GM21717 (cell line): ENCODE measurements at regions not wholly inside any gene's neighbourhood (a gene's known extent, or its start where the extent isn't known, plus 50 kb on each side); places are given as distances from the start of the nearest gene placed in this dataset.

Source experiments
- ATAC-seq: cut with Tn5 transposase; IDR thresholded peaks from one replicate; pipeline ENCODE4 v1.9.1; 2021; ENCODE audit warnings: mild to moderate bottlenecking, moderate library complexity; ENCODE audit not compliant: unreplicated experiment

GRCh38 chr2:81576713-81577112, 1272.2 kb upstream of the LRRTM1 start:
- no peak for ATAC-seq

DNA sequence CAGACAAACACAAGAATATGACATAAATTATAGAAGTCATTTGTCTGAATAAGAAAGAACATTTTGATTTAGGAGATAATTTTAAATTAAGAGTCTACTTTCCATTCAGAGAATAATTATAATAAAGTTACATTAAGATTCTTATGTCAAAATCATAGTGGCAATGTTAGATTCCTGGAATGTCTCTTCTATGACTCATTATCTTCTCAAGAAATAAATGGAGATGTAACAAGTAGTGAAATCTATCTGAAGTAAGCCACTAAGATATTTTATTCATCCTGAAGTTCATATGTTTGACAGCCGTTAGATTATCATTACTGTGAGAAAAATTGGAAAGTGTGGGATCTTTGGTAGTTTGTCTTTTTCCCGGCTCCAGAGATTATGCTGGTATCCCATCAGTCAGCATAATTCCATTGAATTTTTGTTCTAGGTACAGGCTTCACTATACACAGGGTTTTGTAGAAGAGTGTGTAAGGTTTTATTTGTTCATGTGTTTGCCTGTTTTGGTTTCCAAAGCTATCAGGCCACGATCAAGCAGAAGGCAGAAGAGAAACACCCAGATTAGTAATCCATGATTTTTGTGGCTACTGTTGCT, 1246.6 kb upstream of the LRRTM1 start:
- ATAC-seq: no peak

- ATAC-seq: no peak
Measured at GRCh38 chr2:81550277-81550676, 1245.7 kb upstream of the LRRTM1 start.

GRCh38 chr2:81549646-81550045, 1245.1 kb upstream of the LRRTM1 start:
- no peak for ATAC-seq

GRCh38 chr2:81545626-81546025, 1241.1 kb upstream of the LRRTM1 start:
- ATAC-seq: no peak

GRCh38 chr2:81542119-81542518, 1237.6 kb upstream of the LRRTM1 start:
- ATAC-seq: no peak

DNA sequence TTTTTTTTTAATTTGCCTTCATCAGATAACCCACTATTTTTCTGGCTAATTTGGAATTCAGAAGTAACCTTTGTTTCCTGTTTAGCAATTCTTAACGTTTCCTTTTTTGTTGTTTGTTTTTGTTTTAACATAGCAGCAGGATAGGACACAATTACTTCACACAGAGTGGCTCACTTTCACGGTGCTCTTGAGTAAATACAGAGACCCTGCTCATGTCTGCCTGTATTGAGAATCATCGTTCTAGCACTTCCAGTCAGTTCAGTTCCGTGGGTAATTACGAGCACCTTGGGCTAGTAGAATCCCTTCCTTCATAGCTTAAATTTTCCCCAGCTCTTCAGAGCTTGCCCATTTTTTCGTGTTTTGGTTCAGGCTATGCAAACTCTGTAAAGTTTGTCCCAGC, 1225.4 kb upstream of the LRRTM1 start:
- ATAC-seq: no peak

GRCh38 chr2:81528852-81529480, 1224.4 kb upstream of the LRRTM1 start:
- ATAC-seq: peak; percentile 62

GRCh38 chr2:81523344-81523743, 1218.8 kb upstream of the LRRTM1 start:
- no peak for ATAC-seq

GRCh38 chr2:81513328-81513727, 1208.8 kb upstream of the LRRTM1 start:
- ATAC-seq: no peak

DNA sequence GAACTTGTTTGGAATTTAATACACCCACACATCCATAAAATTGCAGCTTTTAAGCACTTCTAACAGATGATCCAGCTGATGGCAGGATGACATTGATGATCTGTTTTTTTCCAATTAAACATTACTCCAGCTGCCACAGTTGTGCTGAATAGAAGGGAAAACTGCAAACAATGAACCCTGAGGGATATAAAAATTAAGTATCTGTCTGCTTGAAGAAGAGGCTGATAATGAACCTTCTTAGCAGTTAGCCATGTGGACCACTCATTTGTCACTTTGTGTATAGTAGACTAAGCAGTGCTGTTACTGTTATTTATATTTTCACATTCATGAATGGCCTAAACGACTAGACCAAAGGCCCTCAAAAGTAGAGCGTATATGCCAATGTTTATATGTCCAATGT, 1201.0 kb upstream of the LRRTM1 start:
- no peak for ATAC-seq

DNA sequence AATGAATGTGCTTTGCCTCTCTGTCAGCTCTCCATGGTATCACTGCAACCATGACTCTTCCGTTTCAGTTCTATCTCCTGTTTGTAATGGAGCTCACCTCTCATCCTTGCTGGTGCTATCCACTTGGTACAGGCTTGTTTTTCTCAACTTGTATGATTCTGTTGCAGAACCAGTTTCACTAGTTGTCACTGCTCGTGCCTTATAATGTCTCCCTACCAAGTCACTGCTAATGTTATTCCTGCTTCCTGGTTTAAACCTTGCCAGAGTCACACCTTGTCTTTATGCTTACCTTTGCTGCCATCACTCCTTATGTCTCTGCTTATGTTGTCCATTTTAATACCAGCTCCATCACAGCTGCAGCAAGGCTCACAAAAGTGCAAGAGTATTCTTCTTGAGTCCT, 1191.0 kb upstream of the LRRTM1 start:
- no peak for ATAC-seq

- ATAC-seq: no peak
Measured at GRCh38 chr2:81483254-81483653, 1178.7 kb upstream of the LRRTM1 start.

DNA sequence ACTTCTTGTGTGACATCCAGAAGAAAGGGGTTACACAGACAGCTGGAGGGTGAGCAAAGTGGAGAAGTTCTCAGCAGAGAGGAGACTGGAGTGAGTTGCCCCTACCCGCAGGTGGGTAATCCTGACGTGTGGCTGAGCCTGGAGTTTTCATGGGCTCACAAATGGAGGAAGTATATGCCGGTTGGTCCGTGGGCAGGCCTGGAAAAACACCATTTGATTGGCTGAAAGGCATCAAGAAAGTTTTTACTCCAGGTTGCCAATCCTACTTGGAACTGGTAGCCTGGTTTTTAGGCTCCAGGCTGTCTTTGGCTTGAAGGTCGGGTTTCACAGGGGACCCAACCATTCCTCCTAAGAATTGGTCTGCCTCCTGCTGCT, 1177.4 kb upstream of the LRRTM1 start:
- ATAC-seq: no peak

DNA sequence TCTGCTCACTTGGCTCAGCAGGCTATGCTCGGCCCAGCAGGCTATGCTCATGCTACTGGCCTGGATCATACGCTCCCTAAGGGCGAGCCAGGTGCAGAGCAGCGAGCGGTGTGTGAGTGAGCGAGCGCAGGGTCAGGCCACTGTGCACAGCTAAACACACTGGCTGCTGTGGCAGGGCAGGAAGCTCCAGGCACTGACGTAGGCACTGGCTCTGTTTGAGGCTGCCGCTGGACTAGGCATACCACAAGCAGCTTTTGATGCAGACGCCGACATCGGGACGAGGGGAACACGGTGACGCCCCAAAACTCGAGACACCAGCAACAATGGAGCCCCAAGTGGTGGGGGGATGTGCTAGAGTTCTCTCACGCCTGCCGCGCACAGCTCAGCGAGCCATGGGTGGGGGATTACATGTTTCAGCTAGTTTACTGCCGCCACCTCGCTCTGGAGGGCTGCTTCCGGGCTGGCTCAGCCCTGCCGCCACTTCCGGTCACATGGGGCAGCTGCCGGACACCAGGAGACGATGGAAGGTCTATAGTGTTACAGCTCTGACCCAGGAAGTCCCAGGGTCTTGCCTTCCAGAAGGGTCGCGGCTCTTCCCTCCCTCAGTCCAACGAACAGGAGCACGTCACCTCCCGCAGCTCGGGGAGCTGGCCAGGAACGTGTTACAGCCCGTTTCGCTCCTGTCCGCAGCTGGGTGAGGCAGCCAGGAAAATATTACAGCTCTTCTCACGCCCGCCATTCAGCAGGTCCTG, 1176.9 kb upstream of the LRRTM1 start:
- ATAC-seq: no peak

DNA sequence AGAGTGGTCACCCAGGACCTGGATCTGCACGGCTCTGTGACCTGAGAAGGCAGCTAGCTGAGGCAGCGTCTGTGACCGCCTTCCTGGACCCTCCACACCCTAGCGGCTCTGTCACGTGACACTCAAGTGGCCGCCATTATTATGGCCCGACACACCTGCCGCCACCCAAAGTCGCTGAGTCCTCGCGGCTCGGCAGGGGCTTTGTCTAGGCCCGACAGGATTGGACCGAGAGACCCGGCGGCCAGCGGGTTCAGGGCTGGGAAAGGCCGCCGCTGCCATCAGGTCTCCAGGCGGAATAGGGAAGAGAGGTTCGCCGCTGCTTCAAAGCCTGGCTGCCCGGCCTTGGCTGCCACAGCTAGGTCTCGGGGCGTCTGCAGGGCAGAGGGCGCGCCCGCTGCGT, 1162.5 kb upstream of the LRRTM1 start:
- no peak for ATAC-seq

DNA sequence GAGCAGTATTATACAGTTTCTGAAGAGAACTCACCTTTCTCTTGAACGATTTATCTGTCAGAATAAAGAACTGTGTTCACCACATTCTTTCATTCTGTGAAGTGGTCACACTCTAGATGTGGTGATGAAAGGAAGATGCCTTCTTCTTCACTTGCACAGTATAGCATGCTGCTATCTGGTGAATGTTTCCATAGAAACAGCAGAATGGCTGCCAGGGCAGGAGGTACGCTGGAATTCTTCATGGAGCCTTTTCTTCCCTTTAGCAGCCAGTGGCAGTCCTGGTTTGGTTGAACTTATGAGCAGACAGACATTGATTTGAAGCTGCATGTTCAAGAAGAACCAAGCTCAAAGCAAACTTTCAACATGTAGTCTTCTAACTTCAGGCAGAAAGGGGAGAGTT, 1157.9 kb upstream of the LRRTM1 start:
- ATAC-seq: no peak

DNA sequence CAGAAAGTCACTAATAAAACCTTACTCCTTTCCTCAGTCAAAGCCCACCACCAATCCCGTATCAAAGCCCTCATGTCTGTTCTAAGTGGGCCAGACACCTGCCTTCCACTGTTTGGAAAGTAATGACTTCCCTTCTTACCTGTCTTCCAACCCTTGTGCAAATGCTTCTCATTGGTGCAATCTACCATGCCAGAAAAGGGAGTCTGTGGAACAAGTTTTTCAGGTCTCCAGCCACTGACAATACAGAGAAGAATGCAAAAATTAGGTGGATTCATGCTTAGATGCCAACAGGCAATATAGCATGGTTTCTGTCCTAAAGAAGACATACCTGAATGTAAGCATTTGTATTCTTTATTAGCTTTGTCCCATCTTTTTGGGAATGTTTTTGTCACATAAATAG, 1140.6 kb upstream of the LRRTM1 start:
- ATAC-seq: no peak

GRCh38 chr2:81437456-81438000, 1133.0 kb upstream of the LRRTM1 start:
- no peak for ATAC-seq

DNA sequence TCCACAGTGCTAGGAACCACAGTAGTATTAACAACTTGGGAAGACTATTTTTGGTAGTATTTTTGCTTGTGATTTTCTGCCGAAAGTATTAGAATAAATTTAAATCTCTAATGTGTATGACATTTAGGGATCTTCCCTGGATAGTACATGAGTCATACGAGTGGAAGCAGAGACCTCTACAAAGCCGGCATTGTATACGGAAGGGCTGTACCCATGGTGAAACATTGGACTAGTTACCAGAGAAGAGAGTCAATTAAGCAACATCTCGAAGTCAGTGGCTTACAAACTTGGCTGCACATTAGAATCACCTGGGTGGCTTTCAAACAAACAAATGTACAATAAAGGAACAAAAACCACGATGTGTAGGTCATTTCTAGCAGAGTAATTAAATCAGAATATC, 1131.7 kb upstream of the LRRTM1 start:
- no peak for ATAC-seq

- ATAC-seq: no peak
Measured at GRCh38 chr2:81412681-81413080, 1108.1 kb upstream of the LRRTM1 start.

DNA sequence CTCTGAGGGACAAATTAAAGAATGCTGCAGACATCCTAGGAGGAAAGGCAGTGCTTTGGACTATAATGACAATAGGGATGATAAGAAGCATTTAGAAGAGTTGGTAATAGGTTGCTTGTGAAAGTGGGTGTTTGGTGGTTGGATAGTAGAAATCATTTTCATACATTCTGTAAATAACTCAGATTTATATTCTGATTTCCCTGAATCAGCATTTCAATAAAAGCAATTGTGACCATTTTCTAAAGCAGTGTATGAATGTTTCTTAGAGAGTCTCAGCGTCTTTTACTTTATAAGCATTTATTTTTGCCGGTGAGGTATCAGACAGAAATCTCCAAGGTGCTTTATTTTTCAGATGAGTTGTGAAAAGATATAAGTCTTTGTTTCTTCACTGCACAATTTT, 1099.0 kb upstream of the LRRTM1 start:
- ATAC-seq: no peak
